Stimulated activated CD8-positive, alpha-beta memory T cell treated with anti-CD3 and anti-CD28 coated beads, Interleukin-15, amount 100 ng/mL, for 4 hours (primary cell): ENCODE measurements at regions not wholly inside any gene's neighbourhood (a gene's known extent, or its start where the extent isn't known, plus 50 kb on each side); places are given as distances from the start of the nearest gene placed in this dataset.
"Not testable (repeated sequence)": the region's sequence is repeated elsewhere in the genome, so short reads cannot be mapped to it uniquely, and the experiment has no call there.

Experiments
- DNase-seq, 2 donors: peaks; one replicate each; pipeline ENCODE4 v3.0.0-alpha.2; 2020; ENCODE audit warnings: low read depth in 2 of 2

GRCh38 chr7:15816835-15817426 is 130.4 kb upstream of the MEOX2 start:
- DNase-seq: no peak

GRCh38 chr7:15813448-15813847 is 127.0 kb upstream of the MEOX2 start:
- DNase-seq: no peak

- not testable (repeated sequence) for DNase-seq
Measured at GRCh38 chr7:15810383-15810782, 123.9 kb upstream of the MEOX2 start.

- not testable (repeated sequence) for DNase-seq
Measured at GRCh38 chr7:15809936-15810335, 123.5 kb upstream of the MEOX2 start.

- no peak for DNase-seq
Measured at GRCh38 chr7:15805891-15806290, 119.4 kb upstream of the MEOX2 start.

- DNase-seq: no peak
Measured at GRCh38 chr7:15802425-15802824, 115.9 kb upstream of the MEOX2 start.

GRCh38 chr7:15801551-15801950 is 115.1 kb upstream of the MEOX2 start:
- no peak for DNase-seq

GRCh38 chr7:15801041-15801440 is 114.6 kb upstream of the MEOX2 start:
- no peak for DNase-seq

- no peak for DNase-seq
Measured at GRCh38 chr7:15798081-15798480, 111.6 kb upstream of the MEOX2 start.

GRCh38 chr7:15795393-15795792 is 108.9 kb upstream of the MEOX2 start:
- no peak for DNase-seq

GRCh38 chr7:15794801-15795200 is 108.3 kb upstream of the MEOX2 start:
- DNase-seq: no peak

- no peak for DNase-seq
Measured at GRCh38 chr7:15784694-15785030, 98.2 kb upstream of the MEOX2 start.

GRCh38 chr7:15783987-15784693 is 97.7 kb upstream of the MEOX2 start:
- no peak for DNase-seq

GRCh38 chr7:15782656-15783055 is 96.2 kb upstream of the MEOX2 start:
- no peak for DNase-seq

- no peak for DNase-seq
Measured at GRCh38 chr7:15781944-15782343, 95.5 kb upstream of the MEOX2 start.

- no peak for DNase-seq
Measured at GRCh38 chr7:15780271-15780670, 93.8 kb upstream of the MEOX2 start.

GRCh38 chr7:15778191-15778590 is 91.7 kb upstream of the MEOX2 start:
- no peak for DNase-seq

- no peak for DNase-seq
Measured at GRCh38 chr7:15765753-15766152, 79.3 kb upstream of the MEOX2 start.

GRCh38 chr7:15764851-15765382 is 78.4 kb upstream of the MEOX2 start:
- DNase-seq: no peak

- DNase-seq: no peak
Measured at GRCh38 chr7:15764010-15764409, 77.5 kb upstream of the MEOX2 start.

GRCh38 chr7:15757041-15758000 is 70.8 kb upstream of the MEOX2 start:
- no peak for DNase-seq

GRCh38 chr7:15755061-15755460 is 68.6 kb upstream of the MEOX2 start:
- no peak for DNase-seq
